ENCODE measurements at regions not wholly inside any gene's neighbourhood (a gene's known extent, or its start where the extent isn't known, plus 50 kb on each side); places are given as distances from the start of the nearest gene placed in this dataset.

- H3K4me2 ChIP-seq (ENCODE audit: low read depth, low read length) = no peak overlapping the region
- CTCF ChIA-PET = no interaction called here
- H3K14ac ChIP-seq (replicated peaks; ENCODE audit: low read depth, low read length) = no peak overlapping the region
- no peak overlapping the region for H3K18ac ChIP-seq (ENCODE audit: low read depth, low read length)
- DNase-seq (no peak), ATAC-seq (ENCODE audit: low read depth) (no peak)
- no peak overlapping the region for H2AK9ac ChIP-seq (replicated peaks; ENCODE audit: low read depth, low read length, poor library complexity)
- POLR2A ChIA-PET (ENCODE audit: unreplicated experiment) = no interaction called here
- no peak overlapping the region for H3K56ac ChIP-seq (ENCODE audit: extremely low read depth, insufficient read depth, low read length)
- in situ Hi-C loops (cut with MboI; ENCODE audit: low sequenced_read_pairs) (no loop called here), dilution Hi-C loops (cut with HindIII; ENCODE audit: low sequenced_read_pairs, unreplicated experiment) (no loop called here), intact Hi-C loops (cut with micrococcal nuclease) (no loop called here)
- H2BK20ac ChIP-seq (ENCODE audit: low read depth, low read length) = no peak overlapping the region
- TF ChIP-seq MAFK (IDR thresholded peaks at IDR 0.05; ENCODE audit: low read depth, low read length) (no peak), FOS (IDR thresholded peaks at IDR 0.05; ENCODE audit: low read depth, low read length) (no peak), POLR2A (IDR thresholded peaks at IDR 0.05; ENCODE audit: low read depth, low read length) (no peak), MXI1 (IDR thresholded peaks at IDR 0.05; ENCODE audit: borderline replicate concordance, low read depth, low read length) (no peak), CEBPB (IDR thresholded peaks at IDR 0.05; ENCODE audit: low read depth, low read length) (no peak), NFE2L2 (IDR thresholded peaks at IDR 0.05; ENCODE audit: low read depth, low read length) (no peak), MAZ (IDR thresholded peaks at IDR 0.05; ENCODE audit: borderline replicate concordance, low read depth, low read length) (no peak), SMC3 (IDR thresholded peaks at IDR 0.05; ENCODE audit: low read depth, low read length) (no peak), ELK1 (IDR thresholded peaks at IDR 0.05; ENCODE audit: borderline replicate concordance, low read depth, low read length) (no peak), RFX5 (IDR thresholded peaks at IDR 0.05; ENCODE audit: low read depth, low read length) (no peak)
- no peak overlapping the region for H3K9ac ChIP-seq (ENCODE audit: low read depth, low read length)
- no peaks in the 10 kb centered on the region for H4K20me1 ChIP-seq (ENCODE audit: insufficient read depth, low read length)
- no peaks in the 10 kb centered on the region for H3K9me3 ChIP-seq (ENCODE audit: control insufficient read depth, insufficient read depth, low read length)
- no peaks in the 10 kb centered on the region for H3K36me3 ChIP-seq (ENCODE audit: control insufficient read depth, insufficient read depth, low read length)
- no CpG with 5 or more reads among the region's 5 CpGs for WGBS, 2 experiments (ENCODE audit: extremely low coverage in 2 of 2, insufficient read length in 1 of 2)
- H3K27me3 ChIP-seq (ENCODE audit: control insufficient read depth, insufficient read depth, low read length) = peaks cover 43% of the 10 kb centered on the region
- no TSS peak for BruUV-seq (replicated peaks)
- H3K79me1 ChIP-seq (ENCODE audit: low read depth in 1 of 2, low read length in 2 of 2) = no peaks in the 10 kb centered on the region
- no peak overlapping the region for H3K27ac ChIP-seq (ENCODE audit: insufficient read depth, low read length)
- no peak overlapping the region for H3K4ac ChIP-seq (ENCODE audit: low read depth, low read length)
- H3K9me1 ChIP-seq (ENCODE audit: insufficient read depth, low read length) = no peaks in the 10 kb centered on the region
- H2BK120ac ChIP-seq (ENCODE audit: low read depth, low read length) = no peak overlapping the region
- no peak overlapping the region for H3K4me3 ChIP-seq (ENCODE audit: insufficient read depth, low read depth, low read length)
- no peak overlapping the region for H4K91ac ChIP-seq (ENCODE audit: insufficient read depth, low read depth, low read length)
- no peak overlapping the region for H2BK5ac ChIP-seq (ENCODE audit: low read depth, low read length, poor library complexity, severe bottlenecking)
- H4K8ac ChIP-seq (ENCODE audit: low read depth in 2 of 2, low read length in 2 of 2) = no peak overlapping the region
- H2AK5ac ChIP-seq (ENCODE audit: low read depth, low read length) = no peak overlapping the region
- no peak overlapping the region for H4K5ac ChIP-seq (ENCODE audit: low read depth, low read length)
- no peak overlapping the region for H2BK15ac ChIP-seq (ENCODE audit: low read depth, low read length)
- no peak overlapping the region for H2AFZ ChIP-seq (replicated peaks; ENCODE audit: low read length, poor library complexity)
- H3K23ac ChIP-seq (ENCODE audit: low read depth, low read length) = no peak overlapping the region
- no peaks in the 10 kb centered on the region for H3K4me1 ChIP-seq (ENCODE audit: control insufficient read depth, insufficient read depth, low read length)
These were observed 56.0 kb upstream of the GALNT18 start for GRCh38 chr11:11677672-11678356.

All from IMR-90 (cell line).